Keratinocyte (primary cell): ENCODE measurements at regions not wholly inside any gene's neighbourhood (a gene's known extent, or its start where the extent isn't known, plus 50 kb on each side); places are given as distances from the start of the nearest gene placed in this dataset.
"Not testable (repeated sequence)": the region's sequence is repeated elsewhere in the genome, so short reads cannot be mapped to it uniquely, and the experiment has no call there.

Experiments used
- DNase-seq: peaks from one replicate; pipeline ENCODE4 v3.0.0-alpha.2; 2011; ENCODE audit warnings: low read depth, missing footprints, low spot score
- FAIRE-seq: peaks from 2 replicates; lab custom pipeline; 2011; peaks lifted over from hg19 to GRCh38; lab: Jason Lieb, UNC
- H2AFZ ChIP-seq: 2 replicates; pipeline ENCODE4 v1.6.0; 2012; ENCODE audit warnings: low read length, control low read depth, inconsistent platforms; ENCODE audit not compliant: control insufficient read depth
- H3K27ac ChIP-seq: 2 replicates; pipeline ENCODE4 v1.5.1; 2011; ENCODE audit warnings: low read length; ENCODE audit not compliant: control insufficient read depth, insufficient read depth
- H3K27me3 ChIP-seq: 3 replicates; pipeline ENCODE4 v1.6.0; 2011; ENCODE audit warnings: low read length; ENCODE audit not compliant: control insufficient read depth, insufficient read depth; ENCODE audit errors: extremely low read depth
- H3K36me3 ChIP-seq, 2 experiments: 2 replicates in 1 of 2; 3 replicates in 1 of 2; pipeline ENCODE4 v1.5.1; 2011; ENCODE audit warnings: low read length in 2 of 2, mild to moderate bottlenecking in 1 of 2; ENCODE audit not compliant: control insufficient read depth in 2 of 2, insufficient read depth in 2 of 2; ENCODE audit errors: extremely low read depth in 1 of 2
- H3K4me1 ChIP-seq: 3 replicates; pipeline ENCODE4 v1.5.1; 2011; ENCODE audit warnings: low read length; ENCODE audit not compliant: control insufficient read depth, insufficient read depth; ENCODE audit errors: extremely low read depth
- H3K4me2 ChIP-seq: 3 replicates; pipeline ENCODE4 v1.6.0; 2011; ENCODE audit warnings: low read depth, low read length; ENCODE audit not compliant: control insufficient read depth, insufficient read depth; ENCODE audit errors: extremely low read depth
- H3K4me3 ChIP-seq, 3 experiments: fragments of 200-600 bp in 1 of 3; sonication (generic) in 1 of 3; 2 replicates in 2 of 3; 3 replicates in 1 of 3; pipeline ENCODE4 v1.5.1; 2011 to 2016; ENCODE audit warnings: low read length in 3 of 3, mild to moderate bottlenecking in 3 of 3, control low read depth in 2 of 3, inconsistent platforms in 1 of 3, low read depth in 1 of 3, mixed read lengths in 1 of 3, mixed run types in 1 of 3, moderate library complexity in 1 of 3; ENCODE audit not compliant: control insufficient read depth in 2 of 3, insufficient read depth in 2 of 3; ENCODE audit errors: extremely low read depth in 1 of 3
- H3K79me2 ChIP-seq: 2 replicates; pipeline ENCODE4 v1.6.0; 2012; ENCODE audit warnings: low read length; ENCODE audit not compliant: control insufficient read depth, insufficient read depth
- H3K9ac ChIP-seq: 3 replicates; pipeline ENCODE4 v1.6.0; 2011; ENCODE audit warnings: low read length; ENCODE audit not compliant: control insufficient read depth, insufficient read depth; ENCODE audit errors: extremely low read depth
- H3K9me1 ChIP-seq: 3 replicates; pipeline ENCODE4 v1.6.0; 2011; ENCODE audit warnings: low read length; ENCODE audit not compliant: control insufficient read depth, insufficient read depth; ENCODE audit errors: extremely low read depth
- H3K9me3 ChIP-seq: 2 replicates; pipeline ENCODE4 v1.5.1; 2012; ENCODE audit warnings: low read depth, low read length; ENCODE audit not compliant: control insufficient read depth
- H4K20me1 ChIP-seq: 3 replicates; pipeline ENCODE4 v1.6.0; 2011; ENCODE audit warnings: low read length; ENCODE audit not compliant: control insufficient read depth, insufficient read depth; ENCODE audit errors: extremely low read depth
- dilution Hi-C: fragments of 300-500 bp; cut with MboI; formaldehyde crosslinking; loops from one replicate; pipeline ENCODE4 v1.7.0; 2020; ENCODE audit warnings: low sequenced_read_pairs; ENCODE audit not compliant: extremely low pct_ligation_motif_present

- H2AFZ ChIP-seq, dilution Hi-C loops, H3K27me3 ChIP-seq, H4K20me1 ChIP-seq, H3K9ac ChIP-seq, H3K9me1 ChIP-seq, H3K4me2 ChIP-seq, H3K4me1 ChIP-seq, H3K27ac ChIP-seq, DNase-seq, FAIRE-seq, H3K4me3 ChIP-seq, H3K36me3 ChIP-seq, H3K79me2 ChIP-seq, H3K9me3 ChIP-seq: not testable (repeated sequence)
Observed at GRCh38 chr7:73162680-73163079, 76.8 kb upstream of the SPDYE9 start.

GRCh38 chr7:73161727-73162126 is 75.9 kb upstream of the SPDYE9 start:
- H2AFZ ChIP-seq, H3K27me3 ChIP-seq, H3K9ac ChIP-seq, H3K4me1 ChIP-seq, H3K4me2 ChIP-seq, FAIRE-seq, H3K9me3 ChIP-seq, H3K36me3 ChIP-seq, H3K9me1 ChIP-seq, dilution Hi-C loops, H4K20me1 ChIP-seq, H3K4me3 ChIP-seq, H3K27ac ChIP-seq, DNase-seq, H3K79me2 ChIP-seq: not testable (repeated sequence)

GRCh38 chr7:73157169-73157661 is 71.4 kb upstream of the SPDYE9 start:
- H3K9ac ChIP-seq, FAIRE-seq, dilution Hi-C loops, H3K9me3 ChIP-seq, H3K4me1 ChIP-seq, H3K4me3 ChIP-seq, H4K20me1 ChIP-seq, H3K27me3 ChIP-seq, H3K79me2 ChIP-seq, H3K4me2 ChIP-seq, H3K36me3 ChIP-seq, H2AFZ ChIP-seq, H3K9me1 ChIP-seq, H3K27ac ChIP-seq, DNase-seq: not testable (repeated sequence)

GRCh38 chr7:73156510-73157168 is 70.8 kb upstream of the SPDYE9 start:
- FAIRE-seq, H3K9me1 ChIP-seq, H3K79me2 ChIP-seq, H3K4me1 ChIP-seq, H3K4me3 ChIP-seq, H2AFZ ChIP-seq, H3K27ac ChIP-seq, H4K20me1 ChIP-seq, H3K4me2 ChIP-seq, DNase-seq, dilution Hi-C loops, H3K27me3 ChIP-seq, H3K9me3 ChIP-seq, H3K9ac ChIP-seq, H3K36me3 ChIP-seq: not testable (repeated sequence)

- H3K79me2 ChIP-seq, DNase-seq, H3K27me3 ChIP-seq, H4K20me1 ChIP-seq, H2AFZ ChIP-seq, H3K4me3 ChIP-seq, H3K4me1 ChIP-seq, H3K36me3 ChIP-seq, H3K27ac ChIP-seq, FAIRE-seq, H3K9me1 ChIP-seq, dilution Hi-C loops, H3K9me3 ChIP-seq, H3K4me2 ChIP-seq: not testable (repeated sequence)
- H3K9ac ChIP-seq, result peak overlapping the region; percentile 28
Observed at GRCh38 chr7:73154586-73155038, 68.8 kb upstream of the SPDYE9 start.
